Tibial nerve (tissue), 3 donors: ENCODE measurements at regions not wholly inside any gene's neighbourhood (a gene's known extent, or its start where the extent isn't known, plus 50 kb on each side); places are given as distances from the start of the nearest gene placed in this dataset.

ENCODE experiments used
- POLR2A ChIP-seq, 2 donors: fragments of 450-650 bp; IDR thresholded peaks; one replicate each; pipeline ENCODE4 v1.6.1; 2017; ENCODE audit warnings: antibody characterized with exemption in 2 of 2, mild to moderate bottlenecking in 2 of 2, moderate library complexity in 2 of 2
- TF ChIP-seq, protein P1 (sequence below), 5 experiments: fragments of 200-600 bp in 3 of 5; fragments of 450-650 bp in 2 of 5; sonication (generic) in 3 of 5; IDR thresholded peaks; one replicate each; pipeline ENCODE4 v1.5.1; 2016 to 2019; ENCODE audit warnings: antibody characterized with exemption in 5 of 5, mild to moderate bottlenecking in 3 of 5, moderate library complexity in 2 of 5

DNA sequence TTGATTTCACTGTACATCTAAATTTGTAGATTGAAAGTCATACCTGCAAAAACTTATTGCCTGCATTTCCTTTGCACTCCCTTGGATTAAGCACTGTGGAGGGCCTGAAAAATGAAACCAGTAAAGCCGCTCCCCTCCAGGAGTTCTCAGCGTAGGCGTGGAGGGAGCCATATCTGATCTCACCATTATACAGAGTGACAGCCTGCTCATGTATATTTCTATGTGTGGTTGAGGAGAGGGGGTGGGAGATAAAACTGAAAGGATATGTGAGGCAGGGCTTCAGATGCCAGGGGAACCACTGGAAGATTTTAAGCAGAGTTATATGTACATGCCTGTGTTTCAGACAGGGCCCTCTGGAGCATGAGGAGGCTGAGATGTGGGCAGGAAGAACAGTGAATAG lies 303.0 kb downstream of the MSX2 start:
- TF ChIP-seq, protein P1, sequence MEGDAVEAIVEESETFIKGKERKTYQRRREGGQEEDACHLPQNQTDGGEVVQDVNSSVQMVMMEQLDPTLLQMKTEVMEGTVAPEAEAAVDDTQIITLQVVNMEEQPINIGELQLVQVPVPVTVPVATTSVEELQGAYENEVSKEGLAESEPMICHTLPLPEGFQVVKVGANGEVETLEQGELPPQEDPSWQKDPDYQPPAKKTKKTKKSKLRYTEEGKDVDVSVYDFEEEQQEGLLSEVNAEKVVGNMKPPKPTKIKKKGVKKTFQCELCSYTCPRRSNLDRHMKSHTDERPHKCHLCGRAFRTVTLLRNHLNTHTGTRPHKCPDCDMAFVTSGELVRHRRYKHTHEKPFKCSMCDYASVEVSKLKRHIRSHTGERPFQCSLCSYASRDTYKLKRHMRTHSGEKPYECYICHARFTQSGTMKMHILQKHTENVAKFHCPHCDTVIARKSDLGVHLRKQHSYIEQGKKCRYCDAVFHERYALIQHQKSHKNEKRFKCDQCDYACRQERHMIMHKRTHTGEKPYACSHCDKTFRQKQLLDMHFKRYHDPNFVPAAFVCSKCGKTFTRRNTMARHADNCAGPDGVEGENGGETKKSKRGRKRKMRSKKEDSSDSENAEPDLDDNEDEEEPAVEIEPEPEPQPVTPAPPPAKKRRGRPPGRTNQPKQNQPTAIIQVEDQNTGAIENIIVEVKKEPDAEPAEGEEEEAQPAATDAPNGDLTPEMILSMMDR (IDR thresholded peaks at IDR 0.05) = no peak
- no peak for TF ChIP-seq POLR2A (IDR thresholded peaks at IDR 0.05)
